ENCODE measurements at regions not wholly inside any gene's neighbourhood (a gene's known extent, or its start where the extent isn't known, plus 50 kb on each side); places are given as distances from the start of the nearest gene placed in this dataset.
A peak's percentile ranks its signal among the peaks of the same experiment; 100 is the strongest.

DNA sequence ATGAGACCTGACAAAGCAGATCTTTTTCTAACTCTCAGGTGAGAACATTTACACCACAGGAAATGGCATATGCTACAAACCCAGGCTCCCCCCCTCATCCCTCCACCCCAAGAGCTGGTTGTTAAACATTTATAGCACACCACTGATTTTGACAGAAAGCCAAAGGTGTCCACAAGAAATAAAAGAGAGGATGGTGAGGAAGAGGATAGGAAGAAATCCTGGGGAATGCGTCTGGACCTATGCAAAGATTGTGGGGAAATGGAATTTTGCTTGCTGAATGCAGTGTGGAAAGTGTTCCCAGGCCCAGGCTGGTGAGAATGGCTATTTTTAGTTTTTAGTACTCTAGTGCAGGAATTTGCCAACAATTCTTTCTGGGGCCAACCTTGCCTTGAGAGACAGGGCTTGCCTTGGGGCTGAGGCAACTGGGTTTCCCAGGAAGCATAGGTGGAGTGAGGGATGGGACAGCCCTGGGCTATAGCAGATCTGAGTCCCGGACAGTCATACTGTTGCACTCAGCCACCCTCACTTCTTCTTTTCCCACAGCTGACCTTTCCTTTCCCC is 163.9 kb downstream of the ADAMTS15 start:
- no peak for DNase-seq (ENCODE audit: low read depth in 2 of 2)

- DNase-seq (ENCODE audit: low read depth in 2 of 2): no peak
Measured at GRCh38 chr11:130613396-130613795, 165.0 kb downstream of the ADAMTS15 start.

- DNase-seq (ENCODE audit: low read depth in 2 of 2): no peak
Measured at GRCh38 chr11:130614591-130614990, 166.1 kb downstream of the ADAMTS15 start.

DNA sequence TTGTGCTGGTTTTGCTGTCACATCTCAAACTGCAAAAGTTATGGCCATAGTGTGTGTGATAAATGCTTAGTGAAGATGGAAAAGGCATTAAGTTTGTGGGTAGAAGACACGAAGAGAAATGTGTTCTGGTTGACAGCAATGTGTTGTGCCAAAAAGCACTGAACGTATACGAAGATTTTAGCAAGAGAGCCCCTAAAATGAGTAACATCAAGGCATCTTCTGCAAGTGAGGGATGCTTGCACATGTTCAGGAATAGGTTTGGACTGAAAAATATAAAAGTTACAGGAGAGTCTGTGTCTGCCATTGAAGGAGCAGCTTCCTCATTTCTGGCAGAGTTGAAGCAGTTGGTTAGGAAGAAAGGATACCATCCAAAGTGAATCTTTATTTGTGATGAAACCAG is 167.1 kb downstream of the ADAMTS15 start:
- DNase-seq (ENCODE audit: low read depth in 2 of 2): no peak

DNA sequence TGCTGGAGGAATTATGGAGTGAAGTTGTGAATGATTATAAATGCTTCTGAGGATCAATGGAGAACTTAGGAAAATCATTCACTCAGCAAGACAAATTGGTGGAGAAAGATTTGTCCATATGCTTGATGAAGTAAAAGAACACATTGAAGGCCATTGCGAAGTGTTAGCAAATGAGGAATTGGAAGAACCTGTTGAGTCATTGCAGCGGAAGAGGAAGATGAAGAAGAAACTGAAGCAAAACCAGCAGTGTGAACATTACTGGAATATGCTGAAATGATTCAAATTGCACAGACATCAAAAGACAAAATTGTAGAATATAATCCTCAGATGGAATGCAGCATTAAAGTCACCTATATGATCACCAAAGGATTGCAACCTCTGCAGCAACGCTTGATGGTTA is 168.1 kb downstream of the ADAMTS15 start:
- no peak for DNase-seq (ENCODE audit: low read depth in 2 of 2)

- no peak for DNase-seq (ENCODE audit: low read depth in 2 of 2)
Measured at GRCh38 chr11:130617001-130617400, 168.6 kb downstream of the ADAMTS15 start.

DNA sequence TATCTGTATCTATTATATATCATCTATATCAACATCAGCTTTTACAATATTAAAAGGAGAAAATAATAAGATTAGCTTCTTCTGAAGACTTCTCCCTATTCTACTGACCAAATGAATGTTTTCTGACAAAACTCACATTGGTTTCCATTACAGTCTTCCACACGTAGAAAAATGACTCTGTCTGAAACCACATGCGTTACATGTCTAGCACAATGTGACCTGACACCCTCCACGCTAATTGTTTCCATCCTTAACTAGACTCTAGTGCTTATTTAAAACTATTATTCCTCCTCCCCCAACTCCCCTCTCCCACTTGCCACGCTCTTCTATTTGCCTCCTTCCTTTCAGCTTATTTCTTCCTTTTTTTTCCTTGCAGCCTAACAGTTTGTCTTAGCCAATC is 172.1 kb downstream of the ADAMTS15 start:
- DNase-seq (ENCODE audit: low read depth in 2 of 2): no peak

DNA sequence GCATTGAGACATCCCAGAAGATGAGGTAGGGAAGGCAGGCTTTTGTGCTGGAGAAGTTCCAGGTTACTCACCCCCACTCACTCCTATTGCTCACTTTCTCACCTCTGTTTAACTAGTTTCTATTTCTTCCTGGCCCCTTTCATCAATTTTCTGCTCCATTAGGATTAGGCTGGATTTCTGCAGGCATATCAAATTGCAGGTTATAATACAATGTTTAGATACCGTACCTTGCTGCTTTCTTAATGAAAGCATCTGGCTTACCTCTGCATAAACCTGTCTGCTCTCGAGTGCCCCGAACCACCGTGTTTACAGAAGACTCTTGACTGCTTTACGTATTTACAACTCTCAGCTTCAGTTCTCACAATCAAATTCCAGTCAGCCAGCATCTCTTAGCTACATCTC is 173.7 kb downstream of the ADAMTS15 start:
- no peak for DNase-seq (ENCODE audit: low read depth in 2 of 2)

GRCh38 chr11:130623670-130624668 is 175.5 kb downstream of the ADAMTS15 start:
- no peak for DNase-seq (ENCODE audit: low read depth in 2 of 2)

DNA sequence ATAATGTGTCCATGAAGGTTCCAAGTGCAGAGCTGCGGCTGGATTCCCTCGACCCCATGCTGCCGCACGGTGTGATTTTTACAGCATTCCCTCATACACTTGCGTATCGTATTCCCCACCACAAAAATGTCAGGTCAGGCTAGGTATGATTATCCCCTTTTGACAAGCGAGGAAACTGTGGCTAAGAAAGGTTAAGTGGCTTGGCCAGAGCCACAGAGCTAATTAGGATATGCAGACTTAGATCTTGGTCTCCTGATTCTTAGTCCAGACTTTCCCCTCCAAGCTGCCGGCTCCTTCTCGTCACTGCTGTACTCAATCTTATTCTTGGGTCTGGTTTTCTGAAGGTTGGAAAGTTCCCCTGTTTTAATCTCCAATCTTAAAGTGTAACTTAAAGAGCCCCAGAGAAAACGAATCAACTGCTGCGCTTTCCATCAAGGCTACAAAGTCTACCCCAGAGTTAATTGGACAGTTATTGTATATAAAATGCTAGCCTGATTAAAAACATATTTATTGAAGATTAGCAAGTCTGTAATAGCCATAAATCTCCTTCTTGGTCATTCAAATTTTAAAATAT is 176.6 kb downstream of the ADAMTS15 start:
- DNase-seq (ENCODE audit: low read depth in 2 of 2): no peak

- DNase-seq (ENCODE audit: low read depth in 2 of 2): no peak
Measured at GRCh38 chr11:130625578-130626306, 177.3 kb downstream of the ADAMTS15 start.

- no peak for DNase-seq (ENCODE audit: low read depth in 2 of 2)
Measured at GRCh38 chr11:130629039-130629438, 180.6 kb downstream of the ADAMTS15 start.

- peak in 1 of 2 donors; percentile 13 for DNase-seq (ENCODE audit: low read depth in 2 of 2)
Measured at GRCh38 chr11:130631119-130631518, 182.7 kb downstream of the ADAMTS15 start.

DNA sequence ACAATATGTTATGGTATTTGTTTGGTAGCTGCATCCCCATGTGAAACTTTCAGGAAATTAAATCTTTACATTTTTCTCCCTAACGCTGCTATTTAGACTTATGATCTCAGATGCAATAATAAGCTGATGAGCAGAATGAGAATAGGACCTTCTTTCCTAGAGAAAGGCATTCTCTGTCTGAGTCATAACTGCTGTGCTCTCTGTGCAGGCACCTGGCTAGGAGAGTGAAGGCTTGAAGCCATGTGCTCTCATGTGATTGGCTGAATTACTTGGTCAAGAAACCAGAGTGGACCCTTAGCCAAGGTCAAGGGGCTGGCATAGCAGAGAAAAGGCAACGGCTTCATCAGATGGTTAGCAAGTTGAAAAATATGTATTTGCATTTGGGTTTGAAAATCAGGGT is 185.0 kb downstream of the ADAMTS15 start:
- DNase-seq (ENCODE audit: low read depth in 2 of 2): peak in 1 of 2 donors; percentile 16

- no peak for DNase-seq (ENCODE audit: low read depth in 2 of 2)
Measured at GRCh38 chr11:130634186-130634585, 185.7 kb downstream of the ADAMTS15 start.

DNA sequence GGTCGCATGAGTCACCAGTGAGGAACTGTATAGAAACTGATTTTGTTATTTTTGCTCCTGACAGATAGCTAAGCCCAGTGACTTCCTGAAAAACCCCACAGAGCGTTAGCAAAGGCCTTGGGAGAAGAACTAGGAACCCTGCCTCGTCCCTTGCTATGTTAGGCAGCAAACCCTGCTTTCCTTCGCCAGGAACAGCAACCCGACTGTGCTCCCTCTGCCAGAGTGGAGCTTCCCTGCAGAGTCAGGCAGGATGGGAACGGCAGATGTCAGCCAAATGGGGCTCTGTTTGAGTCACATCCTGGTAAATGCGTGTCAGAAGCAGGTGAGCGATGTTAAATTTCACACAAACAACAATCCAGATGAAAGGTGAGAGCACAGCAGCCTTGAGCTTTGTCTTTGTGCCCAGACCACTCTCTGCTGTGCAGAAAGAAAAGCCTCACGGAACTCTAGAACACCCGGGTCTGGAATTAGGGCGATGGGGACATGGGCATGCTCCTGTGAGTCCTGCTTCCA is 186.6 kb downstream of the ADAMTS15 start:
- DNase-seq (ENCODE audit: low read depth in 2 of 2): peak; percentile 87 to 95

- DNase-seq (ENCODE audit: low read depth in 2 of 2): no peak
Measured at GRCh38 chr11:130635937-130636630, 187.6 kb downstream of the ADAMTS15 start.

GRCh38 chr11:130636722-130637464 is 188.4 kb downstream of the ADAMTS15 start:
- DNase-seq (ENCODE audit: low read depth in 2 of 2): peak in 1 of 2 donors; percentile 65

GRCh38 chr11:130637566-130637965 is 189.1 kb downstream of the ADAMTS15 start:
- no peak for DNase-seq (ENCODE audit: low read depth in 2 of 2)

- DNase-seq (ENCODE audit: low read depth in 2 of 2): no peak
Measured at GRCh38 chr11:130638033-130638432, 189.6 kb downstream of the ADAMTS15 start.
